Kidney epithelial cell (primary cell): ENCODE measurements at regions not wholly inside any gene's neighbourhood (a gene's known extent, or its start where the extent isn't known, plus 50 kb on each side); places are given as distances from the start of the nearest gene placed in this dataset.
"Not testable (repeated sequence)": the region's sequence is repeated elsewhere in the genome, so short reads cannot be mapped to it uniquely, and the experiment has no call there.

Source experiments
- DNase-seq: peaks from one replicate; pipeline ENCODE4 v3.0.0-alpha.2; 2010; ENCODE audit warnings: low read depth
- H3K27me3 ChIP-seq: 2 replicates; pipeline ENCODE4 v1.6.0; 2011; ENCODE audit warnings: low read length; ENCODE audit not compliant: control insufficient read depth, insufficient read depth
- H3K36me3 ChIP-seq: 2 replicates; pipeline ENCODE4 v1.5.1; 2011; ENCODE audit warnings: low read length; ENCODE audit not compliant: control insufficient read depth, insufficient read depth
- H3K4me3 ChIP-seq: 2 replicates; pipeline ENCODE4 v1.5.1; 2011; ENCODE audit warnings: low read depth, mild to moderate bottlenecking, control low read depth, low read length
- TF ChIP-seq, protein P1 (sequence below): IDR thresholded peaks from 2 replicates; pipeline ENCODE4 v1.5.1; 2011; ENCODE audit warnings: mild to moderate bottlenecking, moderate library complexity, low read length, control low read depth, inconsistent platforms; ENCODE audit not compliant: insufficient read depth, poor library complexity, severe bottlenecking

DNA sequence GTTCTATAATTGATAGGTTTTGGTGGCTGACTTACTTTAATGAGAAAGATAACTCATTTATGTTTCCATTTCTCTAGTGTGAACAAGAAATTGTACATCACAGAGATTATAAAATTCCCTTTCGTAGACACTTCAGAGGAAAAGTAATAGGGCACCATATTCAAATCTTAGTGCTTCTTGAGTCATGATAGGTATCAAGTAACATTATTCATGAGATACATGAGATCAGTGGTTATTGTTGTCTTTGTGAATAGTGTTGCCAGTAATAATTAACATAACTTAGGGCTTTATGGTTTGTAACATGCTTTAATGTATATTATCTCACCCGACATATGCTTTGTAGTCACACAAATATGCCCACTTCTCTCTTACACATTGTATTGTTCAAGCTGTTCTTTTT is 73.7 kb upstream of the IL15 start:
- no peaks in the 10 kb centered on the region for H3K27me3 ChIP-seq
- TF ChIP-seq, protein P1, sequence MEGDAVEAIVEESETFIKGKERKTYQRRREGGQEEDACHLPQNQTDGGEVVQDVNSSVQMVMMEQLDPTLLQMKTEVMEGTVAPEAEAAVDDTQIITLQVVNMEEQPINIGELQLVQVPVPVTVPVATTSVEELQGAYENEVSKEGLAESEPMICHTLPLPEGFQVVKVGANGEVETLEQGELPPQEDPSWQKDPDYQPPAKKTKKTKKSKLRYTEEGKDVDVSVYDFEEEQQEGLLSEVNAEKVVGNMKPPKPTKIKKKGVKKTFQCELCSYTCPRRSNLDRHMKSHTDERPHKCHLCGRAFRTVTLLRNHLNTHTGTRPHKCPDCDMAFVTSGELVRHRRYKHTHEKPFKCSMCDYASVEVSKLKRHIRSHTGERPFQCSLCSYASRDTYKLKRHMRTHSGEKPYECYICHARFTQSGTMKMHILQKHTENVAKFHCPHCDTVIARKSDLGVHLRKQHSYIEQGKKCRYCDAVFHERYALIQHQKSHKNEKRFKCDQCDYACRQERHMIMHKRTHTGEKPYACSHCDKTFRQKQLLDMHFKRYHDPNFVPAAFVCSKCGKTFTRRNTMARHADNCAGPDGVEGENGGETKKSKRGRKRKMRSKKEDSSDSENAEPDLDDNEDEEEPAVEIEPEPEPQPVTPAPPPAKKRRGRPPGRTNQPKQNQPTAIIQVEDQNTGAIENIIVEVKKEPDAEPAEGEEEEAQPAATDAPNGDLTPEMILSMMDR: no peak
- DNase-seq: no peak
- H3K4me3 ChIP-seq: no peak overlapping the region
- no peaks in the 10 kb centered on the region for H3K36me3 ChIP-seq

DNA sequence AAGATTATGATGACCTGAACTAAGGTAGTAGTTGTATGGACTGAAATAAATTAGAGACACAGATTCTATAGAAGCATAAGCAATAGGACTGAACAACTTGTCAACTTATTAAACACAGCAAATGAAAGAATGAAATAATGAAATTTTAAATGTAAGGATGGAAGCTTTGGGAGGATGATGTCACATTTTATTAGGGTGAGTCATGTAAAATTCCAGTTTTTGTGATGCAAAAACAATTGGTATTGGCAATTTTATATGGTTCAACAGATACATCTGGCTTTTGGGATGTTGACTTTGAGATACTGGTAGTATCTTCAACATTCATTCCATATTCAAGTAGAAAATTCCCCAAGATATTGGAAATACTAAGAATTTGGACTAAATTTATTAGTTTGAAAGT is 72.7 kb upstream of the IL15 start:
- Histone ChIP-seq H3K4me3 (no peak overlapping the region), H3K27me3 (no peaks in the 10 kb centered on the region), H3K36me3 (no peaks in the 10 kb centered on the region)
- TF ChIP-seq, protein P1: no peak
- DNase-seq: no peak

DNA sequence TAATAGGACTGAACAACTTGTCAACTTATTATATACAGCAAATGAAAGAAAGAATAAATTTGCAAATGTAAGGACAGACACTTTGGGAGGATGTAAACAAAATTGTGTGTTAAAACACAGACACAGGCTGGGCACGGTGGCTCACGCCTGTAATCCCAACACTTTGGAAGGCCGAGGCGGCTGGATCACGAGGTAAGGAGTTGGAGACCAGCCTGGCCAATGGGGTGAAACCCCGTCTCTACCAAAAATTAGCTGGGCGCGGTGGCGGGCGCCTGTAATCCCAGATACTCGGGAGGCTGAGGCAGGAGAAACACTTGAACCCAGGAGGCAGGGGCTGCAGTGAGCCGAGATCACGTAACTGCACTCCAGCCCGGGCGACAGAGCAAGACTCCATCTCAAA is 71.4 kb upstream of the IL15 start:
- not testable (repeated sequence) for H3K36me3 ChIP-seq, H3K27me3 ChIP-seq, DNase-seq, H3K4me3 ChIP-seq

DNA sequence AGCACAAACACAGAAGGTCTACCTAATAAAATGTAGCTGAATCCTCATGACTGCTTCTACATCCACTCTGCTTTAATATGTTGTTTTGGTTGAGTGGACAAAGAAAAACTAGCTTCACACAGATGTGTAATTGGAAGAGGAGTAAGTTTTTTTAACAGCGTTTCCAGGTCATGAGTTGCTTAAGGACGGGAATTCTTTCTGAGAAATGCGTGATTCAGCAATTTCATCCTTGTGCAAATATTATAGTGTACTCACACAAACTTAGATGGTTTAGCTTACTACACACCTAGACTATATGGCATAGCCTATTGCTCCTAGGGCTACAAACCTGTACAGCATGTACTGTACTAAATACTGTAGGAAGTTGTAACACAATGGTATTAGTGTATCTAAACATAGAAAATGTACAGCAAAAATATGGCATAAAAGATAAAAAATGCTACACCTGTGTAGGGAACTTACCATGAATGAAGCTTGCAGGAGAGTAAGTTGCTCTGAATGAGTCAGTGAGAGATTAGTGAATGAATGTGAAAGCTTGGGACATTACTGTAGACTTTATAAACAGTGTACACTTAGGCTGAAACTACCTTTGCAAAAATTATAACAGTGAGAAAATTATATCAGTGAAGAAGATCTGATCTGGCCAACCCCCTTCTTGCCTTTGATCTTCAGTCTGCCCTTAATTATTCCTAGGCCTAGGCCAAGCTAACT is 70.8 kb upstream of the IL15 start:
- Histone ChIP-seq H3K4me3 (no peak overlapping the region), H3K36me3 (no peaks in the 10 kb centered on the region), H3K27me3 (no peaks in the 10 kb centered on the region)
- DNase-seq: peak; percentile 78
- TF ChIP-seq, protein P1: no peak

DNA sequence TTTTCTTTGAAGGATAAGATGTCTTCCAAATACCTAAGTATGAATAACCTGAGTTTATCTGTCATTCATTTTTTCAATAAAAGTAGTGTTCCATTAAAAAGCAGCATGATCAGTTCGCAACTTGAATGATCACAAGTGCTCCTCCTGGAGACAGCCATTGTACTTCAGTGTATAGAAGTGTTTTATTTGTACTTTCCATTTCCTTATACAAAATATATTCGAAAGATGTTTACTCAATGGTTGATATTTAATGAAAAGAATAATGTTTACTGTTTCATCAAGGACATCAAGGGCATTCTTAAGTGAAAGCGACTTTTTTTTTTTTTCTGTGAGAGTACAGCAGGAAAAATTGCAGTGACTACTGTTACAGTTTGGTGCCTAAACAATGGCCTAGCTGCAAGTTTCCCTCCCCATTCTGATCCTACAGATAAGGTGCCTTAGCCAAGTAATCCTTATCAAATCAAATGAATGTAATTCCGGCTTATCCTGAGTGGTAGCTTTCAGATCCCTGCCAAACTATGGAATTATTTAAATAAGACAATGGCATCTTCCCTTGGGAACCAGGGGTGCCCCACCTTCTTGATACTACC is 69.0 kb upstream of the IL15 start:
- TF ChIP-seq, protein P1: no peak
- no peak overlapping the region for H3K4me3 ChIP-seq

DNA sequence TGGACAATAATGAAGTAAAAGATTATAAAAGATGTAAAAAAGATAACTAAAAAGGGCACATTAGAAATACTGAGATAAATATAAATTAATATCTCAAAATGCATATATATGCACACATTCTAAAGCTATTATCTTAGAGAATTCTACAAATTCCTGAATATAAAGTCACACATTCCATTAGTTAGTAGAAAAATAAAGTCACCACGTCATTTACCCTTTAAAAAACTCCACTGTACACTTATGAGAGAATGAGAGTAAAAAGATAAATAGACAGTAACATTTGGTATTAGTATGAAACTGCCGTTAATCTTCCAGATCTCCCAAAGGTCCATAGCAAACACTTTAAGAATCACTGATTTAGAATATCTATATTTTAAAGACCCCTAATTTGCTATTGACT is 67.2 kb upstream of the IL15 start:
- TF ChIP-seq, protein P1: no peak
- Histone ChIP-seq H3K36me3 (no peaks in the 10 kb centered on the region), H3K4me3 (no peak overlapping the region), H3K27me3 (no peaks in the 10 kb centered on the region)
- DNase-seq: no peak

More for the DNA sequence above, 69.0 kb upstream of the IL15 start:
- Histone ChIP-seq H3K36me3 (no peaks in the 10 kb centered on the region), H3K27me3 (no peaks in the 10 kb centered on the region)
- DNase-seq: no peak
